ENCODE measurements at regions not wholly inside any gene's neighbourhood (a gene's known extent, or its start where the extent isn't known, plus 50 kb on each side); places are given as distances from the start of the nearest gene placed in this dataset.

- TF ChIP-seq TSHZ2 (CRISPR knock-in tag; IDR thresholded peaks at IDR 0.05) (no peak), PATZ1 (CRISPR knock-in tag; IDR thresholded peaks at IDR 0.05; ENCODE audit: borderline replicate concordance) (no peak), ESRRG (CRISPR knock-in tag; IDR thresholded peaks at IDR 0.05) (no peak), TOX (CRISPR knock-in tag; IDR thresholded peaks at IDR 0.05; ENCODE audit: borderline replicate concordance) (no peak), POU6F1 (CRISPR knock-in tag; IDR thresholded peaks at IDR 0.05; ENCODE audit: borderline replicate concordance, low read depth) (no peak), CREB5 (CRISPR knock-in tag; IDR thresholded peaks at IDR 0.05; ENCODE audit: low read depth) (no peak), ZFP3 (CRISPR knock-in tag; IDR thresholded peaks at IDR 0.05) (no peak)
These were observed 254.4 kb downstream of the ETAA1 start for GRCh38 chr2:67651565-67651964.
